Loucy (cell line): ENCODE measurements at regions not wholly inside any gene's neighbourhood (a gene's known extent, or its start where the extent isn't known, plus 50 kb on each side); places are given as distances from the start of the nearest gene placed in this dataset.
"Not testable (repeated sequence)": the region's sequence is repeated elsewhere in the genome, so short reads cannot be mapped to it uniquely, and the experiment has no call there.

Experiments
- EZH2phosphoT487 ChIP-seq: fragments of 200-600 bp; IDR thresholded peaks from 2 replicates; pipeline ENCODE4 v1.6.1; 2018; ENCODE audit warnings: antibody characterized with exemption, mild to moderate bottlenecking, moderate library complexity, borderline replicate concordance
- TF ChIP-seq, protein P1 (sequence below): fragments of 200-600 bp; sonication (generic); conservative IDR thresholded peaks from 2 replicates; pipeline ENCODE4 v1.5.1; 2014; ENCODE audit warnings: mild to moderate bottlenecking, antibody characterized with exemption, low read length

DNA sequence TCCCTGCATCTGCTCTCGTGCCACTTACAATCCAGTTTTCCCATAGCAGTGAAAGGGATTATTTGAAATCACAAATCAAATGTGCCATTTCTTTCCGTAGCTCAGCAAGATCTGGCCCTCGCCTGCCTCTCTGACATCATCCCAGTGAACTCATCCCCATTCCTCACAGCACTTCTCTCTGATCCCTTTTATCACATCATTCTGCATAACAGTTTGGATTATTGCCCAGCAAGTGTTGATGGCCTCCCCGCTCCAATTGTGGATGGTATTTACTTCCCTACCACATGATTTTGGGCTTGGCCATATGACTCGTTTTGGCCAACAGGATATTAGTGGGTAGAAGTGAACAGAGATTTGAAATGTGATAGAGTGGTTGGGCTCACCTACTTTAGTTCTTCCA is 185.0 kb downstream of the NPIPA7 start:
- not testable (repeated sequence) for TF ChIP-seq EZH2phosphoT487
- TF ChIP-seq, protein P1, sequence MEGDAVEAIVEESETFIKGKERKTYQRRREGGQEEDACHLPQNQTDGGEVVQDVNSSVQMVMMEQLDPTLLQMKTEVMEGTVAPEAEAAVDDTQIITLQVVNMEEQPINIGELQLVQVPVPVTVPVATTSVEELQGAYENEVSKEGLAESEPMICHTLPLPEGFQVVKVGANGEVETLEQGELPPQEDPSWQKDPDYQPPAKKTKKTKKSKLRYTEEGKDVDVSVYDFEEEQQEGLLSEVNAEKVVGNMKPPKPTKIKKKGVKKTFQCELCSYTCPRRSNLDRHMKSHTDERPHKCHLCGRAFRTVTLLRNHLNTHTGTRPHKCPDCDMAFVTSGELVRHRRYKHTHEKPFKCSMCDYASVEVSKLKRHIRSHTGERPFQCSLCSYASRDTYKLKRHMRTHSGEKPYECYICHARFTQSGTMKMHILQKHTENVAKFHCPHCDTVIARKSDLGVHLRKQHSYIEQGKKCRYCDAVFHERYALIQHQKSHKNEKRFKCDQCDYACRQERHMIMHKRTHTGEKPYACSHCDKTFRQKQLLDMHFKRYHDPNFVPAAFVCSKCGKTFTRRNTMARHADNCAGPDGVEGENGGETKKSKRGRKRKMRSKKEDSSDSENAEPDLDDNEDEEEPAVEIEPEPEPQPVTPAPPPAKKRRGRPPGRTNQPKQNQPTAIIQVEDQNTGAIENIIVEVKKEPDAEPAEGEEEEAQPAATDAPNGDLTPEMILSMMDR, result not testable (repeated sequence)
